CD4-positive, alpha-beta T cell treated with Interleukin-4 for 4 hours (primary cell): ENCODE measurements at regions not wholly inside any gene's neighbourhood (a gene's known extent, or its start where the extent isn't known, plus 50 kb on each side); places are given as distances from the start of the nearest gene placed in this dataset.
"Not testable (repeated sequence)": the region's sequence is repeated elsewhere in the genome, so short reads cannot be mapped to it uniquely, and the experiment has no call there.

Source experiments
- DNase-seq: peaks from one replicate; pipeline ENCODE4 v3.0.0-alpha.2; 2020

GRCh38 chr5:36786448-36787012 is 90.0 kb upstream of the NIPBL start:
- no peak for DNase-seq

DNA sequence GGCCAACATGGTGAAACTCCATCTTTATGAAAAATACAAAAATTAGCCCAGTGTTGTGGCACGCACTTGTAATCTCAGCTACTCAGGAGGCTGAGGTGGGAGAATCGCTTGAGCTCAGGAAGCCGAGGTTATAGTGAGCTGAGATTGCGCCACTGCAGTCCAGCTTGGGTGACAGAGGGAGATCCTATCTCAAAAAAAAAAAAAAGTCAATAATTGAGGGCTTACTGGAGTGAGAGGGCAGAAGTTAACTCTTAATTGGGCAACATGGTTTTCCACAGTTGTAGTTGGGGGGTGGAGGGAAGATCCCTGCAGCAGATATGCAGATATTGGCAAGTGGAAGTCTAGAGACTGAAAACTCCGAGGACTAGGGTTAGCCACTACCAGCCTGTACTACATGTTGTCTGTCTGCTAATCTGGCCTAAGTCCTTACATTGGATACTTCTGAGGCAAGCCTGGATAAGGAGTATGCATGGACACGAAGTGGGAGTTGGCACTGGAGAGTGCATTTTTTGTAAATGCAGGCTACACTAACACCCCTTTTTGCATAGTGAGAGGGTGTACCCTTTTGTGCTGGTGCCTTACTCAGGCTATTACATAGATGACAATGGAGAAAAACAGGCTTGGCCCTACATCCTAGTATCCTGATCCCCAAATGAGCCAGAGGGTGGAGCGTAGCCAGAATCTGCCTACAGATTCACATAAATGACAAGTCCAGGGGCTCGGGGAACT is 89.0 kb upstream of the NIPBL start:
- DNase-seq: no peak

GRCh38 chr5:36790847-36791246 is 85.7 kb upstream of the NIPBL start:
- no peak for DNase-seq

- DNase-seq: no peak
Measured at GRCh38 chr5:36792560-36793180, 83.9 kb upstream of the NIPBL start.

DNA sequence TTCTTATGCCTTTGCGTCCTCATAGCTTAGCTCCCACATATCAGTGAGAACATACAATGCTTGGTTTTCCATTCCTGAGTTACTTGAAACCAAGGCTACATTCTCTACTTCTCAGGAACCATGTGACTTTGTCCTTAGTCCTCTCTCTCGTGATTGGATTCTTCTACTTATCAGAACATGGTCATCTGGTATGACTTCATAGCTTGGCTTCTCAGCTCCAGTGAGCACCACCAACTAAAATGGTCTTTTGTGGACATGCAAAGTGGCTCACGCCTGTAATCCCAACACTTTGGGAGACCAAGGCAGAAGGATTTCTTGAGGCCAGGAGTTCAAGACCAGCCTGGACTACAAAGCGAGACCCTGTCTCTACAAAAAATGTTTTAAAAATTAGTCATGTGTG is 81.2 kb upstream of the NIPBL start:
- DNase-seq: no peak

DNA sequence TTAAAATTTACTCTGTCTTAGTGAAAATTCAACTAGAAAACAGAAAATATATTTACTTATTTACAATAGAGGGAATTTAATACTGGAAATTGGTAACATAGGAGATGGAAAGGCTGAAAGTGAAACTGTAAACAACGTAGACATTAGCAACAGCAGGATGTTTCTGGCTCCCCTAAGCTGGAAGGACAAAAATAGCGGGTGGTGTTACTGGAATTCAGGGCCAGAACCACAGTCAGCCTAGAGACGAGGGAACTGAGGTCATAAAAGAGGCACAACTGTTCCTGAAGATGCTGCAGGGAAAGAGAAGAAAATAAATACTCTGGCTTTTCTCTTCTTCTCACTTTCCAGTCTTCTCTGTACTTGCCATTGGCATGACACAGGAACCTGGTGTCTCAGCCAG is 80.4 kb upstream of the NIPBL start:
- no peak for DNase-seq

GRCh38 chr5:36801523-36801922 is 75.0 kb upstream of the NIPBL start:
- no peak for DNase-seq

- DNase-seq: no peak
Measured at GRCh38 chr5:36802187-36802586, 74.4 kb upstream of the NIPBL start.

DNA sequence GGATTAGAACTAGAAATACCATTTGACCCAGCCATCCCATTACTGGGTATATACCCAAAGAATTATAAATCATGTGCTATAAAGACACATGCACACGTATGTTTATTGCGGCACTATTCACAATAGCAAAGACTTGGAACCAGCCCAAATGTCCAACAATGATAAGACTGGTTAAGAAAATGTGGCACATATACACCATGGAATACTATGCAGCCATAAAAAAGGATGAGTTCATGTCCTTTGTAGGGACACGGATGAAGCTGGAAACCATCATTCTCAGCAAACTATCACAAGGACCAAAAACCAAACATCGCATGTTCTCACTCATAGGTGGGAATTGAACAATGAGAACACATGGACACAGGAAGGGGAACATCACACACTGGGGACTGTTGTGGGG is 63.3 kb upstream of the NIPBL start:
- DNase-seq: not testable (repeated sequence)

DNA sequence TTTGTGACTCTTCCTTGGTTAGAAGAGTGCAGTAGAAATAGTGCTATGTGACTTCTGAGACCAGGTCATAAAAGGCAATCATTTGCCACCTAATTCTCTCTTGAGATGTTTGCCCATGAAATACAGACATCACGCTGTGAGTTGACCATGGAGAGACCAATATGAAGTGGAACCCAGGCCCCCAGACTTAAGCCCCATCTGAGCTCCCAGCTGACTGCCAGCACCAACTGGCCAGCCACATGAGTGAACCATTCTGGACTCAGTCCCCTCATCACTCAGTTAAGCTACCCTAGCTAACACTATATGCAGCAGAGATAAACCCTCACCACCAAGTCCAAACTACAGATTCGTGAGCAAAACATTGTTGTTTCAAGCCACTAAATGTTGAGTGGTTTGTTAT is 60.7 kb upstream of the NIPBL start:
- no peak for DNase-seq

GRCh38 chr5:36820900-36821299 is 55.7 kb upstream of the NIPBL start:
- no peak for DNase-seq

- no peak for DNase-seq
Measured at GRCh38 chr5:36826694-36827093, 49.9 kb upstream of the NIPBL start.
